Skeletal muscle tissue (tissue), 3 donors: ENCODE measurements at regions not wholly inside any gene's neighbourhood (a gene's known extent, or its start where the extent isn't known, plus 50 kb on each side); places are given as distances from the start of the nearest gene placed in this dataset.

Experiments used
- H3K27ac ChIP-seq: one replicate; pipeline ENCODE4 v1.7.0; 2013; ENCODE audit warnings: mild to moderate bottlenecking, low read depth, low read length, inconsistent platforms
- H3K27me3 ChIP-seq, 3 donors: one replicate each; pipeline ENCODE4 v1.7.0; 2013; ENCODE audit warnings: low read length in 3 of 3; ENCODE audit not compliant: control insufficient read depth in 3 of 3, insufficient read depth in 3 of 3
- H3K36me3 ChIP-seq, 3 donors: one replicate each; pipeline ENCODE4 v1.7.0; 2013; ENCODE audit warnings: low read length in 3 of 3; ENCODE audit not compliant: control insufficient read depth in 3 of 3, insufficient read depth in 3 of 3
- H3K4me1 ChIP-seq, 3 donors: one replicate each; pipeline ENCODE4 v1.7.0; 2013; ENCODE audit warnings: low read length in 3 of 3, mild to moderate bottlenecking in 3 of 3; ENCODE audit not compliant: control insufficient read depth in 3 of 3, insufficient read depth in 3 of 3
- H3K4me3 ChIP-seq, 3 donors: one replicate each; pipeline ENCODE4 v1.7.0; 2013; ENCODE audit warnings: low read length in 3 of 3
- H3K9ac ChIP-seq, 3 donors: one replicate each; pipeline ENCODE4 v1.7.0; 2013; ENCODE audit warnings: low read length in 3 of 3, mild to moderate bottlenecking in 3 of 3, moderate library complexity in 2 of 3, low read depth in 1 of 3
- H3K9me3 ChIP-seq, 3 donors: one replicate each; pipeline ENCODE4 v1.7.0; 2013; ENCODE audit warnings: low read length in 3 of 3; ENCODE audit not compliant: control insufficient read depth in 3 of 3
- donor health status: Osteomylitis.

DNA sequence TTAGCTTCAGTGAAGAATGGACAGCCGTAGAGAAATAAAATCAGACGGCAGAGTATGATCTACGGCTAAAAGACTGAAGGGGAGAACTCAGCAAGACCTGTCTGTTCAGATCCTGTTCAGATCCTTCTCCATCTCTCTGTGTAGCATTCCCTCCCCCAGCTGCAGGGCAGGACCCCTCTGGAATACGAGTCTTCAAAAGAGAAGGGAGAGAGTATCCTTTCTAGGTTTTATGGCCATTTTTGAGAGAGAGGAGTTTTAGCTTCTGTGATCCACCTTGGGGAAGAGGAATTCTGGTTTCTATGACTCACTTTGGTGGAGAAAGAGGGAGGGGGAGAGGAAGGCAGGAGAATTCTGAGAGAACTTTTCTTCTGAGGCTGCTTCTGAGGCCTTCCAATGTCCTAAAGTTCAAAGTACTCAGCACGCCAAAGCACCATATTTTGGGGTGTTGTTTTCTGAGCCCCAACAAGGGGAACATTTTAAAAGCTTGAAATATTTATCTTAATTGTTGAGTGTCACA, 194.4 kb upstream of the TLE4 start:
- no peak overlapping the region for H3K9ac ChIP-seq
- no peaks in the 10 kb centered on the region for H3K27me3 ChIP-seq
- H3K4me1 ChIP-seq: no peaks in the 10 kb centered on the region
- no peak overlapping the region for H3K4me3 ChIP-seq
- no peak overlapping the region for H3K27ac ChIP-seq
- H3K9me3 ChIP-seq: no peaks in the 10 kb centered on the region
- H3K36me3 ChIP-seq: no peaks in the 10 kb centered on the region

DNA sequence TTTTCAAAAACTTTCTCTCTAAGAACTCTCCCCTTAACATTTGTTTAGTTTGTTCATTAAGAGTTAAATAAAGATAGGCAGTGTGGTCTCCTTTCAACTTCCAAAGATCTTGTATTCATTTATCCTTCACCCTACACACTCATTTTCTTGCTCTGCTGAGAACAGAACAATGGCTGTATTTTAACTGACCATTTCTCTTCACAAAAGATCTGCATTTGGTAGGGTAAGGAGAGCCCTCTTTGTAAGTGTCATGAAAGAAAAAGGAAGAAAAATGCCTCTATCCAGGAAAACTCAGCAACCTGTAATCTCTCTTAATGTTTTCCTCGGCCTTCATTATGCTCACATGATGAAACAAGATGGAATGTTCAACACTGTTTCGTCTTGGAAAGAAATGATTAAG, 193.7 kb upstream of the TLE4 start:
- no peaks in the 10 kb centered on the region for H3K9me3 ChIP-seq
- no peaks in the 10 kb centered on the region for H3K27me3 ChIP-seq
- H3K4me3 ChIP-seq: no peak overlapping the region
- no peaks in the 10 kb centered on the region for H3K4me1 ChIP-seq
- no peaks in the 10 kb centered on the region for H3K36me3 ChIP-seq
- no peak overlapping the region for H3K9ac ChIP-seq
- no peak overlapping the region for H3K27ac ChIP-seq

- no peak overlapping the region for H3K4me3 ChIP-seq
- H3K36me3 ChIP-seq: no peaks in the 10 kb centered on the region
- no peak overlapping the region for H3K27ac ChIP-seq
- no peaks in the 10 kb centered on the region for H3K4me1 ChIP-seq
- no peak overlapping the region for H3K9ac ChIP-seq
- H3K27me3 ChIP-seq: no peaks in the 10 kb centered on the region
- no peaks in the 10 kb centered on the region for H3K9me3 ChIP-seq
Measured at GRCh38 chr9:79382044-79382443, 189.7 kb upstream of the TLE4 start.

DNA sequence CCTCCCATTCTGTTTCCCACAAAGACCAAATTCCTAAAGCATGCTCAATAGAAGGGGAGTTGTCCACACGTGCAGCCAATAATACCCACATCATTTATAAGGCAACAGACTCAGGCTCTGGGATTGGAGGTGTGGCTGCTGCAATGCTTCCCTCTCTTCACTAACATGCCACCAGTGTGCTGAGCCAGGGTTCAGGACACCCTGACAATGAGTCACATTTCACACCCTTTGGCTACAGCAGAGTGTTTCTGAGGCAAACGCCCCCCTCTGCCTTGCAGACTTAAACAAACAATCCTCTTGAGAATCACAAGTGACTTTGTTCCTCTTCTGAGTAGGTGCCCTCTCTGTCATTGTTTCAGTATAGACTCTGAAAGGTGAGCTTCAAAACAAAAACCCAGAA, 189.3 kb upstream of the TLE4 start:
- Histone ChIP-seq H3K9me3 (no peaks in the 10 kb centered on the region), H3K9ac (no peak overlapping the region)

GRCh38 chr9:79383096-79383495, 188.7 kb upstream of the TLE4 start:
- no peak overlapping the region for H3K4me3 ChIP-seq
- H3K27me3 ChIP-seq: no peaks in the 10 kb centered on the region
- no peaks in the 10 kb centered on the region for H3K9me3 ChIP-seq
- H3K36me3 ChIP-seq: no peaks in the 10 kb centered on the region
- H3K9ac ChIP-seq: no peak overlapping the region
- no peak overlapping the region for H3K27ac ChIP-seq
- H3K4me1 ChIP-seq: no peaks in the 10 kb centered on the region

More for the DNA sequence above, 189.3 kb upstream of the TLE4 start:
- no peak overlapping the region for H3K27ac ChIP-seq
- H3K4me1 ChIP-seq: no peaks in the 10 kb centered on the region
- no peaks in the 10 kb centered on the region for H3K27me3 ChIP-seq
- no peak overlapping the region for H3K4me3 ChIP-seq
- no peaks in the 10 kb centered on the region for H3K36me3 ChIP-seq

GRCh38 chr9:79384091-79384490, 187.7 kb upstream of the TLE4 start:
- H3K9me3 ChIP-seq: no peaks in the 10 kb centered on the region
- no peaks in the 10 kb centered on the region for H3K27me3 ChIP-seq
- no peaks in the 10 kb centered on the region for H3K36me3 ChIP-seq
- no peak overlapping the region for H3K9ac ChIP-seq
- H3K27ac ChIP-seq: no peak overlapping the region
- no peaks in the 10 kb centered on the region for H3K4me1 ChIP-seq
- H3K4me3 ChIP-seq: no peak overlapping the region

- Histone ChIP-seq H3K4me3 (no peak overlapping the region), H3K9ac (no peak overlapping the region), H3K36me3 (no peaks in the 10 kb centered on the region), H3K9me3 (no peaks in the 10 kb centered on the region), H3K27me3 (no peaks in the 10 kb centered on the region), H3K4me1 (no peaks in the 10 kb centered on the region), H3K27ac (no peak overlapping the region)
Measured at GRCh38 chr9:79384501-79384900, 187.3 kb upstream of the TLE4 start.

DNA sequence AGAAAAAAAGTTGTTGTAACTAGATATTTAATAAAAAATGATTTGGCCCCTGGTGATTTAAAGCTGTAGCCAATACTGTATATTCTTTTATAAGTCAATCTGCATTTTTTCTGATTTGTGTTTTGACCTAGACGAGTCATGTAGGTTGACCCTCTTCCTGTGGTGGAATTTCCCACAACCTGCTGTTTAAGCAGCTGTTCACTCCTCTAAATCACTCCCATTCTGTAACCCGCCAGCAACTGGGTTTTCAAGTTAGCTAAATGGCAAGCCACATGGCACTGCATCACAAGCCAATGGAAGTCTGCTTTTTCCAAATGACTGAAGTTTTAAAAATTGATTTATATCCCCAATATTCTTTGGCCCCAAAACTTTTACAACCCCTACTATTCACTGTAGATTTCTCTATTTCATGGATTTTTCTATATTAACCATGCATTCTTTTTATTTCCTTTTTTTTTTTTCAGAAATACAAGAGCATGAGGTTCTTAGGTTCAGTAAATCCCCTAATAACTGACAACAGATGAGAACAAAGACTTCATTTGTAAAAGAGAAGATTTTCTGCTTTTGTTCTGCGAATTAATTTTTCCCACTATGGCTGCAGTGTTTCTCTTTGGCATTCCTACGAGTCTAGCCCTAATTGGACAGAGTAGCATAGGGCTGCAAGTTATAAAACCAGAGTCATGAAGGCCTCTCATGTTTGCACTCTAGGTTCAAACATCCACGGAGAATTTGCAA, 184.5 kb upstream of the TLE4 start:
- no peaks in the 10 kb centered on the region for H3K4me1 ChIP-seq
- no peak overlapping the region for H3K9ac ChIP-seq
- no peaks in the 10 kb centered on the region for H3K9me3 ChIP-seq
- no peak overlapping the region for H3K4me3 ChIP-seq
- no peak overlapping the region for H3K27ac ChIP-seq
- H3K27me3 ChIP-seq: no peaks in the 10 kb centered on the region
- H3K36me3 ChIP-seq: no peaks in the 10 kb centered on the region

DNA sequence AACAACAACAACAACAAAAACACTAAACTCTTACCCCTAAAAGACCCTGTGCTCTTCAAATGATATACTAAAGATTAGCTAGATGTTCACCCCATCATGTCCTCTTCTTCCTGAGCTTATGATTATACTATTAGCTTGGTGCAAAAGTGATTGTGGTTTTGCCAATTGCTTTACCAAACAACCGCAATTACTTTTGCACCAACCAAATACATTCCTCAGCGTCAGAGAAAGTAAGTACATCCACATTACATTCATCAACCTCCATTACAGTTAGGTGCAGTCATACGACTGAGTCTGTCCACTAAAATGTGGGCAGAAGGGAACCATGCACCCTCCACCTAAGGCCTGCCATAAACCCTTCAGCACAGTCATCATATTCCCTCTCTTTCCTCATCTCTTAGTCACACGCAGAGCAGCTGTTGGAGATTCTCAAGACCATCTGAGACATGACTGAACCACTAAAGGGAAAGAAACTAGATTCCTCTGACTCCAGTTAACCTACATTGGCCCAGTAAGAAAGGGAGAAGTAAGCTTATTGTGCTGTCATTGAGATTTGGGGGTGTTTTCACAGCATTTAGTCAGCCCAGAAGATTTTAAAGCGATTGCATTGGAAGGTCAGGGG, 181.6 kb upstream of the TLE4 start:
- Histone ChIP-seq H3K27me3 (no peaks in the 10 kb centered on the region), H3K4me1 (no peaks in the 10 kb centered on the region), H3K9ac (no peak overlapping the region), H3K36me3 (no peaks in the 10 kb centered on the region), H3K9me3 (no peaks in the 10 kb centered on the region), H3K27ac (no peak overlapping the region), H3K4me3 (no peak overlapping the region)
